SK-N-SH (cell line): ENCODE measurements at regions not wholly inside any gene's neighbourhood (a gene's known extent, or its start where the extent isn't known, plus 50 kb on each side); places are given as distances from the start of the nearest gene placed in this dataset.

ENCODE experiments used
- CTCF ChIA-PET: fragments of 300-600, 350-600 bp; formaldehyde crosslinking; extraction: SDS; loops from one replicate; lab custom pipeline; 2021; lab: Yijun Ruan, JAX
- POLR2A ChIA-PET: fragments of 350-600 bp; sonication (Branson Sonifier 250); formaldehyde crosslinking; extraction: SDS; loops from one replicate; lab custom pipeline; 2020; ENCODE audit warnings: antibody characterized with exemption, inconsistent platforms; lab: Yijun Ruan, JAX
- DNase-seq: peaks from one replicate; pipeline ENCODE4 v3.0.0; 2012
- H2AFZ ChIP-seq: fragments of 200-600 bp; sonication (generic); 2 replicates; pipeline ENCODE4 v1.8.1; 2016; ENCODE audit warnings: antibody characterized with exemption, mild to moderate bottlenecking, low read depth
- H3F3A ChIP-seq: fragments of 200-600 bp; sonication (generic); replicated peaks from 2 replicates; pipeline ENCODE3; 2016; ENCODE audit warnings: antibody characterized with exemption, mild to moderate bottlenecking; ENCODE audit not compliant: insufficient read depth
- H3K27ac ChIP-seq, 2 experiments: fragments of 200-500 bp in 1 of 2; fragments of 200-600 bp in 1 of 2; sonication (Bioruptor generic) in 1 of 2; sonication (generic), shearing (Covaris generic) in 1 of 2; 2 replicates each; pipeline versions ENCODE4 v1.5.1 to v1.6.1; 2014 to 2016; ENCODE audit warnings: low read depth in 2 of 2, inconsistent platforms in 1 of 2, low read length in 1 of 2, mild to moderate bottlenecking in 1 of 2, mixed read lengths in 1 of 2
- H3K27me3 ChIP-seq: fragments of 200-600 bp; sonication (generic), shearing (Covaris generic); 2 replicates; pipeline ENCODE4 v1.6.1; 2016; ENCODE audit warnings: mixed run types; ENCODE audit not compliant: insufficient read depth
- H3K36me3 ChIP-seq, 2 experiments: fragments of 200-500 bp in 1 of 2; fragments of 200-600 bp in 1 of 2; sonication (Bioruptor generic) in 1 of 2; sonication (generic) in 1 of 2; replicated peaks in 1 of 2; 2 replicates each; pipeline versions ENCODE3 to v1.5.1; 2014 to 2016; ENCODE audit warnings: low read length in 1 of 2, mild to moderate bottlenecking in 1 of 2; ENCODE audit not compliant: insufficient read depth in 2 of 2, control insufficient read depth in 1 of 2
- H3K4me1 ChIP-seq, 2 experiments: fragments of 200-500 bp in 1 of 2; fragments of 200-600 bp in 1 of 2; sonication (Bioruptor generic) in 1 of 2; sonication (generic), shearing (Covaris generic) in 1 of 2; 2 replicates each; pipeline versions ENCODE4 v1.5.1 to v1.6.1; 2014 to 2016; ENCODE audit warnings: low read depth in 1 of 2, low read length in 1 of 2, mixed run types in 1 of 2; ENCODE audit not compliant: insufficient read depth in 2 of 2, control insufficient read depth in 1 of 2
- H3K4me2 ChIP-seq: fragments of 200-600 bp; sonication (generic), shearing (Covaris generic); 2 replicates; pipeline ENCODE4 v1.6.1; 2017; ENCODE audit warnings: mixed run types
- H3K4me3 ChIP-seq, 2 experiments: fragments of 200-500 bp in 1 of 2; fragments of 200-600 bp in 1 of 2; sonication (Bioruptor generic) in 1 of 2; sonication (generic), shearing (Covaris generic) in 1 of 2; 2 replicates each; pipeline versions ENCODE4 v1.5.1 to v1.8.1; 2014 to 2016; ENCODE audit warnings: low read depth in 2 of 2, inconsistent platforms in 1 of 2, low read length in 1 of 2, mild to moderate bottlenecking in 1 of 2, mixed read lengths in 1 of 2, moderate library complexity in 1 of 2
- H3K79me2 ChIP-seq: fragments of 200-600 bp; sonication (generic); 2 replicates; pipeline ENCODE4 v1.8.1; 2017; ENCODE audit warnings: mild to moderate bottlenecking; ENCODE audit not compliant: insufficient read depth
- H3K9ac ChIP-seq: fragments of 200-600 bp; sonication (generic); 2 replicates; pipeline ENCODE4 v1.6.1; 2017; ENCODE audit warnings: mixed run types
- H3K9me2 ChIP-seq: fragments of 200-600 bp; sonication (generic); 2 replicates; pipeline ENCODE4 v1.6.1; 2017; ENCODE audit warnings: mixed run types
- H3K9me3 ChIP-seq: fragments of 200-600 bp; sonication (generic); 2 replicates; pipeline ENCODE4 v1.6.1; 2017; ENCODE audit warnings: mixed run types, mild to moderate bottlenecking, moderate library complexity
- H4K20me1 ChIP-seq: fragments of 200-600 bp; sonication (generic); 2 replicates; pipeline ENCODE4 v1.6.1; 2017; ENCODE audit warnings: mild to moderate bottlenecking, mixed run types; ENCODE audit not compliant: insufficient read depth
- FOSL2 ChIP-seq: IDR thresholded peaks from 2 replicates; pipeline ENCODE4 v1.4.0; 2012; ENCODE audit warnings: low read depth, mild to moderate bottlenecking, moderate library complexity, borderline replicate concordance
- FOXM1 ChIP-seq: IDR thresholded peaks from 2 replicates; pipeline ENCODE4 v1.4.0; 2012; ENCODE audit warnings: low read depth, mild to moderate bottlenecking
- GABPA ChIP-seq: IDR thresholded peaks from 2 replicates; pipeline ENCODE4 v1.4.0; 2012; ENCODE audit warnings: low read depth, mild to moderate bottlenecking
- JUND ChIP-seq: IDR thresholded peaks from 2 replicates; pipeline ENCODE4 v1.4.0; 2012
- NFIC ChIP-seq: IDR thresholded peaks from 2 replicates; pipeline ENCODE4 v1.4.0; 2012; ENCODE audit warnings: borderline replicate concordance
- POLR2AphosphoS5 ChIP-seq: IDR thresholded peaks from 2 replicates; pipeline ENCODE4 v1.6.1; 2012; ENCODE audit warnings: low read depth, low read length
- RAD21 ChIP-seq: IDR thresholded peaks from 2 replicates; pipeline ENCODE4 v1.6.1; 2012; ENCODE audit warnings: mild to moderate bottlenecking, low read length
- RCOR1 ChIP-seq: fragments of 150-350 bp; IDR thresholded peaks from 2 replicates; pipeline ENCODE4 v1.6.1; 2017; ENCODE audit warnings: antibody characterized with exemption, low read length
- SIN3A ChIP-seq: IDR thresholded peaks from 2 replicates; pipeline ENCODE4 v1.6.1; 2012; ENCODE audit warnings: low read depth, mild to moderate bottlenecking, low read length, moderate library complexity, borderline replicate concordance
- TCF12 ChIP-seq: IDR thresholded peaks from 2 replicates; pipeline ENCODE4 v1.4.0; 2012
- TEAD4 ChIP-seq: IDR thresholded peaks from 2 replicates; pipeline ENCODE4 v1.4.0; 2012; ENCODE audit warnings: mild to moderate bottlenecking, borderline replicate concordance; ENCODE audit not compliant: insufficient read depth
- USF1 ChIP-seq: IDR thresholded peaks from 2 replicates; pipeline ENCODE4 v1.4.0; 2012; ENCODE audit warnings: low read depth, borderline replicate concordance
- YY1 ChIP-seq: IDR thresholded peaks from 2 replicates; pipeline ENCODE4 v1.4.0; 2012; ENCODE audit warnings: low read depth, mild to moderate bottlenecking
- WGBS: methylation state at CpG from one replicate; pipeline ENCODE4 v1.1.6; 2017; ENCODE audit warnings: low lambda C conversion rate; 5-methylcytosine and 5-hydroxymethylcytosine counted together
- TF ChIP-seq, protein P1 (sequence below): IDR thresholded peaks from 2 replicates; pipeline ENCODE4 v1.4.0; 2012; ENCODE audit warnings: low read depth, borderline replicate concordance
- TF ChIP-seq, protein P2 (sequence below): IDR thresholded peaks from 2 replicates; pipeline ENCODE4; 2012
- TF ChIP-seq, protein P3 (sequence below): fragments of 150-350 bp; IDR thresholded peaks from 2 replicates; pipeline ENCODE4 v1.6.1; 2016; ENCODE audit warnings: mild to moderate bottlenecking, low read depth, low read length
- TF ChIP-seq, protein P4 (sequence below): fragments of 200-600 bp; sonication (generic); IDR thresholded peaks from 2 replicates; pipeline ENCODE4 v1.6.1; 2017; ENCODE audit warnings: antibody characterized with exemption, mild to moderate bottlenecking, moderate library complexity
- TF ChIP-seq, protein P5 (sequence below): IDR thresholded peaks from 2 replicates; pipeline ENCODE4 v1.6.1; 2012; ENCODE audit warnings: mild to moderate bottlenecking, low read depth, low read length, moderate library complexity

- TF ChIP-seq, protein P1, sequence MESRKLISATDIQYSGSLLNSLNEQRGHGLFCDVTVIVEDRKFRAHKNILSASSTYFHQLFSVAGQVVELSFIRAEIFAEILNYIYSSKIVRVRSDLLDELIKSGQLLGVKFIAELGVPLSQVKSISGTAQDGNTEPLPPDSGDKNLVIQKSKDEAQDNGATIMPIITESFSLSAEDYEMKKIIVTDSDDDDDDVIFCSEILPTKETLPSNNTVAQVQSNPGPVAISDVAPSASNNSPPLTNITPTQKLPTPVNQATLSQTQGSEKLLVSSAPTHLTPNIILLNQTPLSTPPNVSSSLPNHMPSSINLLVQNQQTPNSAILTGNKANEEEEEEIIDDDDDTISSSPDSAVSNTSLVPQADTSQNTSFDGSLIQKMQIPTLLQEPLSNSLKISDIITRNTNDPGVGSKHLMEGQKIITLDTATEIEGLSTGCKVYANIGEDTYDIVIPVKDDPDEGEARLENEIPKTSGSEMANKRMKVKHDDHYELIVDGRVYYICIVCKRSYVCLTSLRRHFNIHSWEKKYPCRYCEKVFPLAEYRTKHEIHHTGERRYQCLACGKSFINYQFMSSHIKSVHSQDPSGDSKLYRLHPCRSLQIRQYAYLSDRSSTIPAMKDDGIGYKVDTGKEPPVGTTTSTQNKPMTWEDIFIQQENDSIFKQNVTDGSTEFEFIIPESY, result no peak
- TF ChIP-seq FOSL2 (no peak), RCOR1 (no peak), USF1 (no peak), GABPA (no peak), POLR2AphosphoS5 (no peak), RAD21 (no peak), SIN3A (no peak), FOXM1 (no peak), NFIC (no peak), TCF12 (no peak), YY1 (no peak), TEAD4 (no peak), JUND (no peak)
- TF ChIP-seq, protein P2, sequence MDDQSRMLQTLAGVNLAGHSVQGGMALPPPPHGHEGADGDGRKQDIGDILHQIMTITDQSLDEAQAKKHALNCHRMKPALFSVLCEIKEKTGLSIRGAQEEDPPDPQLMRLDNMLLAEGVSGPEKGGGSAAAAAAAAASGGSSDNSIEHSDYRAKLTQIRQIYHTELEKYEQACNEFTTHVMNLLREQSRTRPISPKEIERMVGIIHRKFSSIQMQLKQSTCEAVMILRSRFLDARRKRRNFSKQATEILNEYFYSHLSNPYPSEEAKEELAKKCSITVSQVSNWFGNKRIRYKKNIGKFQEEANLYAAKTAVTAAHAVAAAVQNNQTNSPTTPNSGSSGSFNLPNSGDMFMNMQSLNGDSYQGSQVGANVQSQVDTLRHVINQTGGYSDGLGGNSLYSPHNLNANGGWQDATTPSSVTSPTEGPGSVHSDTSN, result no peak
- TF ChIP-seq, protein P3, sequence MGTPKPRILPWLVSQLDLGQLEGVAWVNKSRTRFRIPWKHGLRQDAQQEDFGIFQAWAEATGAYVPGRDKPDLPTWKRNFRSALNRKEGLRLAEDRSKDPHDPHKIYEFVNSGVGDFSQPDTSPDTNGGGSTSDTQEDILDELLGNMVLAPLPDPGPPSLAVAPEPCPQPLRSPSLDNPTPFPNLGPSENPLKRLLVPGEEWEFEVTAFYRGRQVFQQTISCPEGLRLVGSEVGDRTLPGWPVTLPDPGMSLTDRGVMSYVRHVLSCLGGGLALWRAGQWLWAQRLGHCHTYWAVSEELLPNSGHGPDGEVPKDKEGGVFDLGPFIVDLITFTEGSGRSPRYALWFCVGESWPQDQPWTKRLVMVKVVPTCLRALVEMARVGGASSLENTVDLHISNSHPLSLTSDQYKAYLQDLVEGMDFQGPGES, result no peak
- TF ChIP-seq, protein P4, sequence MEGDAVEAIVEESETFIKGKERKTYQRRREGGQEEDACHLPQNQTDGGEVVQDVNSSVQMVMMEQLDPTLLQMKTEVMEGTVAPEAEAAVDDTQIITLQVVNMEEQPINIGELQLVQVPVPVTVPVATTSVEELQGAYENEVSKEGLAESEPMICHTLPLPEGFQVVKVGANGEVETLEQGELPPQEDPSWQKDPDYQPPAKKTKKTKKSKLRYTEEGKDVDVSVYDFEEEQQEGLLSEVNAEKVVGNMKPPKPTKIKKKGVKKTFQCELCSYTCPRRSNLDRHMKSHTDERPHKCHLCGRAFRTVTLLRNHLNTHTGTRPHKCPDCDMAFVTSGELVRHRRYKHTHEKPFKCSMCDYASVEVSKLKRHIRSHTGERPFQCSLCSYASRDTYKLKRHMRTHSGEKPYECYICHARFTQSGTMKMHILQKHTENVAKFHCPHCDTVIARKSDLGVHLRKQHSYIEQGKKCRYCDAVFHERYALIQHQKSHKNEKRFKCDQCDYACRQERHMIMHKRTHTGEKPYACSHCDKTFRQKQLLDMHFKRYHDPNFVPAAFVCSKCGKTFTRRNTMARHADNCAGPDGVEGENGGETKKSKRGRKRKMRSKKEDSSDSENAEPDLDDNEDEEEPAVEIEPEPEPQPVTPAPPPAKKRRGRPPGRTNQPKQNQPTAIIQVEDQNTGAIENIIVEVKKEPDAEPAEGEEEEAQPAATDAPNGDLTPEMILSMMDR, result no peak
- TF ChIP-seq, protein P5, sequence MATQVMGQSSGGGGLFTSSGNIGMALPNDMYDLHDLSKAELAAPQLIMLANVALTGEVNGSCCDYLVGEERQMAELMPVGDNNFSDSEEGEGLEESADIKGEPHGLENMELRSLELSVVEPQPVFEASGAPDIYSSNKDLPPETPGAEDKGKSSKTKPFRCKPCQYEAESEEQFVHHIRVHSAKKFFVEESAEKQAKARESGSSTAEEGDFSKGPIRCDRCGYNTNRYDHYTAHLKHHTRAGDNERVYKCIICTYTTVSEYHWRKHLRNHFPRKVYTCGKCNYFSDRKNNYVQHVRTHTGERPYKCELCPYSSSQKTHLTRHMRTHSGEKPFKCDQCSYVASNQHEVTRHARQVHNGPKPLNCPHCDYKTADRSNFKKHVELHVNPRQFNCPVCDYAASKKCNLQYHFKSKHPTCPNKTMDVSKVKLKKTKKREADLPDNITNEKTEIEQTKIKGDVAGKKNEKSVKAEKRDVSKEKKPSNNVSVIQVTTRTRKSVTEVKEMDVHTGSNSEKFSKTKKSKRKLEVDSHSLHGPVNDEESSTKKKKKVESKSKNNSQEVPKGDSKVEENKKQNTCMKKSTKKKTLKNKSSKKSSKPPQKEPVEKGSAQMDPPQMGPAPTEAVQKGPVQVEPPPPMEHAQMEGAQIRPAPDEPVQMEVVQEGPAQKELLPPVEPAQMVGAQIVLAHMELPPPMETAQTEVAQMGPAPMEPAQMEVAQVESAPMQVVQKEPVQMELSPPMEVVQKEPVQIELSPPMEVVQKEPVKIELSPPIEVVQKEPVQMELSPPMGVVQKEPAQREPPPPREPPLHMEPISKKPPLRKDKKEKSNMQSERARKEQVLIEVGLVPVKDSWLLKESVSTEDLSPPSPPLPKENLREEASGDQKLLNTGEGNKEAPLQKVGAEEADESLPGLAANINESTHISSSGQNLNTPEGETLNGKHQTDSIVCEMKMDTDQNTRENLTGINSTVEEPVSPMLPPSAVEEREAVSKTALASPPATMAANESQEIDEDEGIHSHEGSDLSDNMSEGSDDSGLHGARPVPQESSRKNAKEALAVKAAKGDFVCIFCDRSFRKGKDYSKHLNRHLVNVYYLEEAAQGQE, result no peak
- Histone ChIP-seq H3K79me2 (no peaks in the 10 kb centered on the region), H3K36me3 (no peaks in the 10 kb centered on the region), H3K9me3 (no peaks in the 10 kb centered on the region), H4K20me1 (no peaks in the 10 kb centered on the region), H3K4me1 (no peaks in the 10 kb centered on the region), H3K9me2 (no peaks in the 10 kb centered on the region), H2AFZ (no peak overlapping the region), H3F3A (no peaks in the 10 kb centered on the region), H3K4me3 (no peak overlapping the region), H3K9ac (no peak overlapping the region), H3K4me2 (no peak overlapping the region), H3K27ac (no peak overlapping the region), H3K27me3 (no peaks in the 10 kb centered on the region)
- ChIA-PET POLR2A (no interaction called here), CTCF (interaction anchor here (0.7 to 1.4 kb wide), 3 partner anchors 10 to 901 kb away, joined by 3 read pairs; no protein-coding TSS in a partner anchor)
- no peak for DNase-seq
- 74% methylated on average over 5 of the region's 5 CpGs for WGBS
These were observed 167.3 kb upstream of the RORA start for GRCh38 chr15:61396235-61396919.
